ENCODE measurements at regions not wholly inside any gene's neighbourhood (a gene's known extent, or its start where the extent isn't known, plus 50 kb on each side); places are given as distances from the start of the nearest gene placed in this dataset.

DNA sequence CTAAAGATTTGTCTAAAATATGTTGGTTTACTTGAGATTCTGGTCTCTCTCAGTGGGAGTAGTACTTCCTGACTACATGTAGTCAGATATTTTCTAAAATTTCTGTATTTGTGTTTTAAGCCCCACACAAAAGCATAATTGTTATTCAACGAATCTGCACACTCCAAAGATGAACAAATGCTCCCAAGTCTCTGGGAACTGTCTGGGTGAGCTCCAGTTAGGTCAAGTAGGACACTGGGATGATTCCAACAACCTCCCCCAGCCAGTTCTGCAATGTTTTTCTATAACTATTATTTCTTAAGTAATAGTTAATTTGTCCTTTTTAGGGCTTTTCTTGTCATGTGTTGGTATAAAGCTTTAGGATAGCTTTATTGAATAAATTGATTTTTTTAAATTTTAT lies 174.6 kb downstream of the FAM174A start:
- TF ChIP-seq, protein P1, sequence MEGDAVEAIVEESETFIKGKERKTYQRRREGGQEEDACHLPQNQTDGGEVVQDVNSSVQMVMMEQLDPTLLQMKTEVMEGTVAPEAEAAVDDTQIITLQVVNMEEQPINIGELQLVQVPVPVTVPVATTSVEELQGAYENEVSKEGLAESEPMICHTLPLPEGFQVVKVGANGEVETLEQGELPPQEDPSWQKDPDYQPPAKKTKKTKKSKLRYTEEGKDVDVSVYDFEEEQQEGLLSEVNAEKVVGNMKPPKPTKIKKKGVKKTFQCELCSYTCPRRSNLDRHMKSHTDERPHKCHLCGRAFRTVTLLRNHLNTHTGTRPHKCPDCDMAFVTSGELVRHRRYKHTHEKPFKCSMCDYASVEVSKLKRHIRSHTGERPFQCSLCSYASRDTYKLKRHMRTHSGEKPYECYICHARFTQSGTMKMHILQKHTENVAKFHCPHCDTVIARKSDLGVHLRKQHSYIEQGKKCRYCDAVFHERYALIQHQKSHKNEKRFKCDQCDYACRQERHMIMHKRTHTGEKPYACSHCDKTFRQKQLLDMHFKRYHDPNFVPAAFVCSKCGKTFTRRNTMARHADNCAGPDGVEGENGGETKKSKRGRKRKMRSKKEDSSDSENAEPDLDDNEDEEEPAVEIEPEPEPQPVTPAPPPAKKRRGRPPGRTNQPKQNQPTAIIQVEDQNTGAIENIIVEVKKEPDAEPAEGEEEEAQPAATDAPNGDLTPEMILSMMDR (IDR thresholded peaks at IDR 0.05), result no peak
- TF ChIP-seq EZH2 (IDR thresholded peaks at IDR 0.05; ENCODE audit: borderline replicate concordance, insufficient read depth, low read depth, low read length, poor library complexity, severe bottlenecking), result no peak

Data from B cell (primary cell).